A204.1 (cell line): ENCODE measurements at regions not wholly inside any gene's neighbourhood (a gene's known extent, or its start where the extent isn't known, plus 50 kb on each side); places are given as distances from the start of the nearest gene placed in this dataset.
"Not testable (repeated sequence)": the region's sequence is repeated elsewhere in the genome, so short reads cannot be mapped to it uniquely, and the experiment has no call there.

Source experiments
- FAIRE-seq: peaks from 2 replicates; lab custom pipeline; 2012; peaks lifted over from hg19 to GRCh38; lab: Jason Lieb, UNC

- FAIRE-seq: no peak
Observed at GRCh38 chr13:90833951-90834350, 513.5 kb upstream of the MIR17HG start.

GRCh38 chr13:90834700-90835099, 512.8 kb upstream of the MIR17HG start:
- no peak for FAIRE-seq

- no peak for FAIRE-seq
Observed at GRCh38 chr13:90835826-90836225, 511.7 kb upstream of the MIR17HG start.

- FAIRE-seq: no peak
Observed at GRCh38 chr13:90838317-90838960, 509.0 kb upstream of the MIR17HG start.

GRCh38 chr13:90839061-90839460, 508.4 kb upstream of the MIR17HG start:
- FAIRE-seq: no peak

GRCh38 chr13:90846936-90847335, 500.6 kb upstream of the MIR17HG start:
- FAIRE-seq: no peak

GRCh38 chr13:90853666-90854065, 493.8 kb upstream of the MIR17HG start:
- FAIRE-seq: not testable (repeated sequence)

- FAIRE-seq: no peak
Observed at GRCh38 chr13:90857921-90858320, 489.6 kb upstream of the MIR17HG start.

- no peak for FAIRE-seq
Observed at GRCh38 chr13:90866006-90866405, 481.5 kb upstream of the MIR17HG start.

GRCh38 chr13:90867336-90867683, 480.2 kb upstream of the MIR17HG start:
- FAIRE-seq: no peak

GRCh38 chr13:90868321-90868920, 479.1 kb upstream of the MIR17HG start:
- FAIRE-seq: peak; percentile 78

- no peak for FAIRE-seq
Observed at GRCh38 chr13:90869580-90869979, 477.9 kb upstream of the MIR17HG start.

GRCh38 chr13:90872491-90873025, 474.9 kb upstream of the MIR17HG start:
- FAIRE-seq: no peak

- FAIRE-seq: no peak
Observed at GRCh38 chr13:90880790-90881189, 466.7 kb upstream of the MIR17HG start.

GRCh38 chr13:90882551-90882950, 464.9 kb upstream of the MIR17HG start:
- FAIRE-seq: no peak

GRCh38 chr13:90883592-90883991, 463.9 kb upstream of the MIR17HG start:
- no peak for FAIRE-seq

- no peak for FAIRE-seq
Observed at GRCh38 chr13:90884066-90884465, 463.4 kb upstream of the MIR17HG start.

- FAIRE-seq: no peak
Observed at GRCh38 chr13:90889906-90890834, 457.3 kb upstream of the MIR17HG start.

- FAIRE-seq: no peak
Observed at GRCh38 chr13:90891329-90891728, 456.2 kb upstream of the MIR17HG start.

- FAIRE-seq: not testable (repeated sequence)
Observed at GRCh38 chr13:90893199-90893598, 454.3 kb upstream of the MIR17HG start.

- no peak for FAIRE-seq
Observed at GRCh38 chr13:90896002-90896401, 451.5 kb upstream of the MIR17HG start.

- FAIRE-seq: peak; percentile 3
Observed at GRCh38 chr13:90898811-90899210, 448.7 kb upstream of the MIR17HG start.

GRCh38 chr13:90899416-90899815, 448.1 kb upstream of the MIR17HG start:
- no peak for FAIRE-seq
